Neural cell (in vitro differentiated cells): ENCODE measurements at regions not wholly inside any gene's neighbourhood (a gene's known extent, or its start where the extent isn't known, plus 50 kb on each side); places are given as distances from the start of the nearest gene placed in this dataset.

Experiments
- CTCF ChIP-seq: fragments of 450-650 bp; IDR thresholded peaks from 2 replicates; pipeline ENCODE4 v1.5.1; 2014; ENCODE audit warnings: antibody characterized with exemption, mild to moderate bottlenecking, moderate library complexity; ENCODE audit not compliant: poor library complexity, severe bottlenecking
- EP300 ChIP-seq: fragments of 450-650 bp; conservative IDR thresholded peaks from 2 replicates; pipeline ENCODE4 v1.6.1; 2014; ENCODE audit warnings: antibody characterized with exemption, mild to moderate bottlenecking, moderate library complexity; ENCODE audit not compliant: poor library complexity, severe bottlenecking
- EZH2 ChIP-seq: fragments of 200-600, 300-800 bp; shearing (Covaris generic), sonication (generic); IDR thresholded peaks from 2 replicates; pipeline ENCODE4 v1.6.1; 2014; ENCODE audit warnings: antibody characterized with exemption, low read length, borderline replicate concordance, mild to moderate bottlenecking; ENCODE audit not compliant: insufficient read depth, poor library complexity, severe bottlenecking
- MXI1 ChIP-seq: fragments of 450-650 bp; conservative IDR thresholded peaks from 2 replicates; pipeline ENCODE4 v1.6.1; 2014; ENCODE audit warnings: antibody characterized with exemption, mild to moderate bottlenecking; ENCODE audit not compliant: poor library complexity, severe bottlenecking
- POLR2AphosphoS5 ChIP-seq: IDR thresholded peaks from 2 replicates; pipeline ENCODE4 v1.6.1; 2012
- RAD21 ChIP-seq: fragments of 450-650 bp; conservative IDR thresholded peaks from 2 replicates; pipeline ENCODE4 v1.6.1; 2014; ENCODE audit warnings: antibody characterized with exemption, mild to moderate bottlenecking, moderate library complexity
- REST ChIP-seq: IDR thresholded peaks from 2 replicates; pipeline ENCODE4 v1.6.1; 2012; ENCODE audit warnings: borderline replicate concordance
- SMC3 ChIP-seq: fragments of 450-650 bp; conservative IDR thresholded peaks from 2 replicates; pipeline ENCODE4 v1.6.1; 2014; ENCODE audit warnings: antibody characterized with exemption, mild to moderate bottlenecking, moderate library complexity; ENCODE audit not compliant: poor library complexity
- TAF1 ChIP-seq: IDR thresholded peaks from 2 replicates; pipeline ENCODE4 v1.6.1; 2012; ENCODE audit warnings: low read depth

GRCh38 chr20:39394461-39394860 is 432.3 kb downstream of the DHX35 start:
- TF ChIP-seq CTCF, result no peak
- TF ChIP-seq EP300, result no peak
- no peak for TF ChIP-seq SMC3
- no peak for TF ChIP-seq EZH2
- no peak for TF ChIP-seq POLR2AphosphoS5
- TF ChIP-seq MXI1, result no peak
- no peak for TF ChIP-seq RAD21
- TF ChIP-seq REST, result no peak
- no peak for TF ChIP-seq TAF1
